MM.1S (cell line): ENCODE measurements at regions not wholly inside any gene's neighbourhood (a gene's known extent, or its start where the extent isn't known, plus 50 kb on each side); places are given as distances from the start of the nearest gene placed in this dataset.

ENCODE experiments used
- DNase-seq: peaks from one replicate; pipeline ENCODE4 v3.0.0-alpha.2; 2015
- H2AFZ ChIP-seq: fragments of 300-600 bp; sonication (generic); 2 replicates; pipeline ENCODE4 v1.6.0; 2016; ENCODE audit warnings: antibody characterized with exemption, low read length
- H3F3A ChIP-seq: fragments of 300-600 bp; sonication (generic); 2 replicates; pipeline ENCODE4 v1.6.1; 2016; ENCODE audit warnings: mild to moderate bottlenecking, antibody characterized with exemption, low read length, moderate library complexity, mixed read lengths; ENCODE audit not compliant: insufficient read depth
- H3K27ac ChIP-seq: fragments of 300-600 bp; sonication (generic); 2 replicates; pipeline ENCODE4 v1.5.1; 2016; ENCODE audit warnings: mild to moderate bottlenecking, low read length
- H3K27me3 ChIP-seq: fragments of 300-600 bp; sonication (generic); replicated peaks from 2 replicates; pipeline ENCODE4 v1.6.0; 2016; ENCODE audit warnings: low read length; ENCODE audit not compliant: insufficient read depth
- H3K36me3 ChIP-seq: fragments of 300-600 bp; sonication (generic); replicated peaks from 2 replicates; pipeline ENCODE4 v1.6.1; 2016; ENCODE audit warnings: mild to moderate bottlenecking, low read length, mixed read lengths; ENCODE audit not compliant: insufficient read depth
- H3K4me1 ChIP-seq: fragments of 300-600 bp; sonication (generic); 2 replicates; pipeline ENCODE4 v1.6.1; 2016; ENCODE audit warnings: low read length, mixed read lengths
- H3K4me2 ChIP-seq: fragments of 300-600 bp; sonication (generic); 2 replicates; pipeline ENCODE4 v1.6.0; 2016; ENCODE audit warnings: low read depth, low read length
- H3K4me3 ChIP-seq: fragments of 300-600 bp; sonication (generic); 2 replicates; pipeline ENCODE4 v1.5.1; 2016; ENCODE audit warnings: low read length, mixed read lengths
- H3K79me2 ChIP-seq: fragments of 300-600 bp; sonication (generic); 2 replicates; pipeline ENCODE4 v1.6.1; 2016; ENCODE audit warnings: mixed run types, low read length, mixed read lengths
- H3K9ac ChIP-seq: fragments of 300-600 bp; sonication (generic); 2 replicates; pipeline ENCODE4 v1.6.1; 2016; ENCODE audit warnings: low read length, mixed read lengths
- H3K9me2 ChIP-seq: fragments of 300-600 bp; sonication (generic); replicated peaks from 2 replicates; pipeline ENCODE4 v1.6.1; 2016; ENCODE audit warnings: mild to moderate bottlenecking, low read length, mixed read lengths; ENCODE audit not compliant: insufficient read depth
- H3K9me3 ChIP-seq: fragments of 300-600 bp; sonication (generic); replicated peaks from 2 replicates; pipeline ENCODE4 v1.6.1; 2016; ENCODE audit warnings: mild to moderate bottlenecking, low read length, mixed read lengths; ENCODE audit not compliant: insufficient read depth
- H4K20me1 ChIP-seq: fragments of 300-600 bp; sonication (generic); 2 replicates; pipeline ENCODE4 v1.6.1; 2016; ENCODE audit warnings: mild to moderate bottlenecking, low read length, moderate library complexity, mixed read lengths; ENCODE audit not compliant: insufficient read depth
- EZH2 ChIP-seq: fragments of 300-600 bp; sonication (generic); optimal IDR thresholded peaks from 2 replicates; pipeline ENCODE3; 2017; ENCODE audit warnings: low read depth, mild to moderate bottlenecking, antibody characterized with exemption, low read length, mixed read lengths
- EZH2phosphoT487 ChIP-seq: fragments of 300-600 bp; sonication (generic); IDR thresholded peaks from 2 replicates; pipeline ENCODE4 v1.6.1; 2018; ENCODE audit warnings: antibody characterized with exemption, low read length
- TF ChIP-seq, protein P1 (sequence below): fragments of 300-600 bp; sonication (generic); IDR thresholded peaks from 2 replicates; pipeline ENCODE4 v1.5.1; 2016; ENCODE audit warnings: antibody characterized with exemption, low read length, mixed read lengths

DNA sequence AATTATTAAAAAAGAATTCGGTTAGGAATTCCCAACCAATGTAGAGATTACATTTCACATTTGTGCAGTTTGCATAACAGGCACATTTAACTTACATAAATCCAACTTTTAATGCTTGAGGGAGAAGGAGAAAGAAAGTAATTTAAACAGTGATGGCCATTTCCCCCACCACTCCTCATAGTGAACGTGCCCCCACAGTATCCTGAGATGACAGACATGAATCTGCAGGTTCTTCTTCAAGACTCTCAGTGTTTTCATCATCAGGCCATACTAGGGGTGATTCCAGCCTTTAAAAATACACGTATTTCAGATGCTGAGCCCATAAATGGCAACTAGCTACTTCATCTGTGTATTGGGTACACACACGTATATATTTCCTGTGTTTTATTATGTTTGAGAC, 51.3 kb upstream of the WIPF1 start:
- no peaks in the 10 kb centered on the region for H3K36me3 ChIP-seq
- H4K20me1 ChIP-seq: no peaks in the 10 kb centered on the region
- no peak overlapping the region for H3K27ac ChIP-seq
- no peak for DNase-seq
- H3K4me2 ChIP-seq: no peak overlapping the region
- no peak overlapping the region for H3K4me3 ChIP-seq
- H3K9me2 ChIP-seq: no peaks in the 10 kb centered on the region
- H3K79me2 ChIP-seq: no peaks in the 10 kb centered on the region
- H3K4me1 ChIP-seq: peaks cover 16% of the 10 kb centered on the region
- H3K9me3 ChIP-seq: no peaks in the 10 kb centered on the region
- no peak overlapping the region for H3K9ac ChIP-seq
- no peaks in the 10 kb centered on the region for H3F3A ChIP-seq
- H3K27me3 ChIP-seq: no peaks in the 10 kb centered on the region
- no peak overlapping the region for H2AFZ ChIP-seq
- TF ChIP-seq EZH2phosphoT487: no peak
- TF ChIP-seq EZH2: no peak
- TF ChIP-seq, protein P1, sequence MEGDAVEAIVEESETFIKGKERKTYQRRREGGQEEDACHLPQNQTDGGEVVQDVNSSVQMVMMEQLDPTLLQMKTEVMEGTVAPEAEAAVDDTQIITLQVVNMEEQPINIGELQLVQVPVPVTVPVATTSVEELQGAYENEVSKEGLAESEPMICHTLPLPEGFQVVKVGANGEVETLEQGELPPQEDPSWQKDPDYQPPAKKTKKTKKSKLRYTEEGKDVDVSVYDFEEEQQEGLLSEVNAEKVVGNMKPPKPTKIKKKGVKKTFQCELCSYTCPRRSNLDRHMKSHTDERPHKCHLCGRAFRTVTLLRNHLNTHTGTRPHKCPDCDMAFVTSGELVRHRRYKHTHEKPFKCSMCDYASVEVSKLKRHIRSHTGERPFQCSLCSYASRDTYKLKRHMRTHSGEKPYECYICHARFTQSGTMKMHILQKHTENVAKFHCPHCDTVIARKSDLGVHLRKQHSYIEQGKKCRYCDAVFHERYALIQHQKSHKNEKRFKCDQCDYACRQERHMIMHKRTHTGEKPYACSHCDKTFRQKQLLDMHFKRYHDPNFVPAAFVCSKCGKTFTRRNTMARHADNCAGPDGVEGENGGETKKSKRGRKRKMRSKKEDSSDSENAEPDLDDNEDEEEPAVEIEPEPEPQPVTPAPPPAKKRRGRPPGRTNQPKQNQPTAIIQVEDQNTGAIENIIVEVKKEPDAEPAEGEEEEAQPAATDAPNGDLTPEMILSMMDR: no peak
